HL-60 (cell line): ENCODE measurements at regions not wholly inside any gene's neighbourhood (a gene's known extent, or its start where the extent isn't known, plus 50 kb on each side); places are given as distances from the start of the nearest gene placed in this dataset.

Experiments used
- POLR2AphosphoS5 ChIP-seq: IDR thresholded peaks from 2 replicates; pipeline ENCODE4 v1.6.1; 2012; ENCODE audit warnings: low read depth
- SPI1 ChIP-seq: IDR thresholded peaks from 2 replicates; pipeline ENCODE4 v1.6.1; 2012; ENCODE audit warnings: low read depth, mild to moderate bottlenecking, borderline replicate concordance
- TF ChIP-seq, protein P1 (sequence below): IDR thresholded peaks from one replicate; pipeline ENCODE4 v1.5.1; 2011; ENCODE audit warnings: low read length, control low read depth, inconsistent platforms; ENCODE audit not compliant: insufficient read depth
- TF ChIP-seq, protein P2 (sequence below): IDR thresholded peaks from 2 replicates; pipeline ENCODE4 v1.6.1; 2012; ENCODE audit warnings: low read depth; ENCODE audit not compliant: insufficient replicate concordance

DNA sequence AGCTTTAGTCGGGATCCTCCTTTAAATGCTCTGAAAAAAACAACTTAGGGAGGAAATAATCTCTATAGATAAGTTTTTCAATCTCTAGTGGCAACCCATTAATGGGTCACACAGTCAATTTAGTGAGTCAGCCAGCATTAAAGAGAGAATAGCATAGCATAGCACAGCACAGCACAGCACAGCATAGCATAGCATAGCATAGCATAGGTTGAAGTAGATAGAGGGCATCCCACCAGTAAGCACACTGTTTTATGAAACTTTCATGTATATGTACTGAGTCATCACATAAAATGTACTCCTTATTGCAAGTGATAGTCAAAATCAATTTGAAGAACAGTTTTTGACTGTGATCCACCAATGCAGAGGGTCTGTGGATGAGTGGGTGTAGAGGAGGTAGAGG, 522.9 kb downstream of the CCDC171 start:
- TF ChIP-seq, protein P1, sequence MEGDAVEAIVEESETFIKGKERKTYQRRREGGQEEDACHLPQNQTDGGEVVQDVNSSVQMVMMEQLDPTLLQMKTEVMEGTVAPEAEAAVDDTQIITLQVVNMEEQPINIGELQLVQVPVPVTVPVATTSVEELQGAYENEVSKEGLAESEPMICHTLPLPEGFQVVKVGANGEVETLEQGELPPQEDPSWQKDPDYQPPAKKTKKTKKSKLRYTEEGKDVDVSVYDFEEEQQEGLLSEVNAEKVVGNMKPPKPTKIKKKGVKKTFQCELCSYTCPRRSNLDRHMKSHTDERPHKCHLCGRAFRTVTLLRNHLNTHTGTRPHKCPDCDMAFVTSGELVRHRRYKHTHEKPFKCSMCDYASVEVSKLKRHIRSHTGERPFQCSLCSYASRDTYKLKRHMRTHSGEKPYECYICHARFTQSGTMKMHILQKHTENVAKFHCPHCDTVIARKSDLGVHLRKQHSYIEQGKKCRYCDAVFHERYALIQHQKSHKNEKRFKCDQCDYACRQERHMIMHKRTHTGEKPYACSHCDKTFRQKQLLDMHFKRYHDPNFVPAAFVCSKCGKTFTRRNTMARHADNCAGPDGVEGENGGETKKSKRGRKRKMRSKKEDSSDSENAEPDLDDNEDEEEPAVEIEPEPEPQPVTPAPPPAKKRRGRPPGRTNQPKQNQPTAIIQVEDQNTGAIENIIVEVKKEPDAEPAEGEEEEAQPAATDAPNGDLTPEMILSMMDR, result no peak
- TF ChIP-seq, protein P2, sequence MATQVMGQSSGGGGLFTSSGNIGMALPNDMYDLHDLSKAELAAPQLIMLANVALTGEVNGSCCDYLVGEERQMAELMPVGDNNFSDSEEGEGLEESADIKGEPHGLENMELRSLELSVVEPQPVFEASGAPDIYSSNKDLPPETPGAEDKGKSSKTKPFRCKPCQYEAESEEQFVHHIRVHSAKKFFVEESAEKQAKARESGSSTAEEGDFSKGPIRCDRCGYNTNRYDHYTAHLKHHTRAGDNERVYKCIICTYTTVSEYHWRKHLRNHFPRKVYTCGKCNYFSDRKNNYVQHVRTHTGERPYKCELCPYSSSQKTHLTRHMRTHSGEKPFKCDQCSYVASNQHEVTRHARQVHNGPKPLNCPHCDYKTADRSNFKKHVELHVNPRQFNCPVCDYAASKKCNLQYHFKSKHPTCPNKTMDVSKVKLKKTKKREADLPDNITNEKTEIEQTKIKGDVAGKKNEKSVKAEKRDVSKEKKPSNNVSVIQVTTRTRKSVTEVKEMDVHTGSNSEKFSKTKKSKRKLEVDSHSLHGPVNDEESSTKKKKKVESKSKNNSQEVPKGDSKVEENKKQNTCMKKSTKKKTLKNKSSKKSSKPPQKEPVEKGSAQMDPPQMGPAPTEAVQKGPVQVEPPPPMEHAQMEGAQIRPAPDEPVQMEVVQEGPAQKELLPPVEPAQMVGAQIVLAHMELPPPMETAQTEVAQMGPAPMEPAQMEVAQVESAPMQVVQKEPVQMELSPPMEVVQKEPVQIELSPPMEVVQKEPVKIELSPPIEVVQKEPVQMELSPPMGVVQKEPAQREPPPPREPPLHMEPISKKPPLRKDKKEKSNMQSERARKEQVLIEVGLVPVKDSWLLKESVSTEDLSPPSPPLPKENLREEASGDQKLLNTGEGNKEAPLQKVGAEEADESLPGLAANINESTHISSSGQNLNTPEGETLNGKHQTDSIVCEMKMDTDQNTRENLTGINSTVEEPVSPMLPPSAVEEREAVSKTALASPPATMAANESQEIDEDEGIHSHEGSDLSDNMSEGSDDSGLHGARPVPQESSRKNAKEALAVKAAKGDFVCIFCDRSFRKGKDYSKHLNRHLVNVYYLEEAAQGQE, result no peak
- TF ChIP-seq POLR2AphosphoS5 (no peak), SPI1 (no peak)
